Endothelial cell of umbilical vein (primary cell): ENCODE measurements at regions not wholly inside any gene's neighbourhood (a gene's known extent, or its start where the extent isn't known, plus 50 kb on each side); places are given as distances from the start of the nearest gene placed in this dataset.

ENCODE experiments used
- BruUV-seq: library from RNA; stranded (reverse); fragments of 400-500 nt; replicated peaks from 2 replicates; lab custom pipeline; 2021; lab: Mats Ljungman, UMichigan
- CTCF ChIA-PET: fragments of 300-600, 350-600 bp; sonication (Branson Sonifier 250); formaldehyde crosslinking; loops from one replicate; lab custom pipeline; 2021; ENCODE audit warnings: antibody characterized with exemption, inconsistent platforms; lab: Charles Lee
- POLR2A ChIA-PET: fragments of 300-600, 350-600 bp; sonication (Branson Sonifier 250); formaldehyde crosslinking; loops from one replicate; lab custom pipeline; 2021; ENCODE audit warnings: antibody characterized with exemption, inconsistent platforms; lab: Charles Lee
- DNase-seq: peaks from one replicate; pipeline ENCODE4 v3.0.0-alpha.2; 2011; ENCODE audit warnings: low read depth, low spot score
- FAIRE-seq: peaks from 2 replicates; lab custom pipeline; 2011; peaks lifted over from hg19 to GRCh38; lab: Jason Lieb, UNC
- H2AFZ ChIP-seq: 2 replicates; pipeline ENCODE4 v1.6.0; 2012; ENCODE audit warnings: low read depth, low read length, control low read depth, inconsistent platforms
- H3K27ac ChIP-seq: 2 replicates; pipeline ENCODE4 v1.5.1; 2011; ENCODE audit warnings: low read depth, mild to moderate bottlenecking, control low read depth, low read length, moderate library complexity; ENCODE audit not compliant: insufficient read depth
- H3K27me3 ChIP-seq, 2 experiments: 2 replicates each; pipeline versions ENCODE4 v1.6.0 to v1.6.1; 2011; ENCODE audit warnings: low read length in 2 of 2, mixed read lengths in 1 of 2; ENCODE audit not compliant: control insufficient read depth in 2 of 2, insufficient read depth in 2 of 2
- H3K36me3 ChIP-seq, 2 experiments: 2 replicates in 1 of 2; 3 replicates in 1 of 2; pipeline ENCODE4 v1.5.1; 2011; ENCODE audit warnings: low read length in 2 of 2, mild to moderate bottlenecking in 1 of 2, moderate library complexity in 1 of 2; ENCODE audit not compliant: control insufficient read depth in 2 of 2, insufficient read depth in 2 of 2; ENCODE audit errors: extremely low read depth in 1 of 2
- H3K4me1 ChIP-seq: 3 replicates; pipeline ENCODE4 v1.5.1; 2011; ENCODE audit warnings: mild to moderate bottlenecking, low read length; ENCODE audit not compliant: control insufficient read depth, insufficient read depth; ENCODE audit errors: extremely low read depth
- H3K4me2 ChIP-seq: 2 replicates; pipeline ENCODE4 v1.6.1; 2011; ENCODE audit warnings: low read length, control low read depth, mixed read lengths; ENCODE audit not compliant: insufficient read depth
- H3K4me3 ChIP-seq, 3 experiments: fragments of 200-600 bp in 1 of 3; sonication (generic), shearing (Covaris generic) in 1 of 3; replicated peaks in 1 of 3; 2 replicates each; pipeline ENCODE4 v1.5.1; 2011 to 2016; ENCODE audit warnings: control low read depth in 3 of 3, low read length in 3 of 3, mild to moderate bottlenecking in 2 of 3, inconsistent platforms in 1 of 3, low read depth in 1 of 3, moderate library complexity in 1 of 3; ENCODE audit not compliant: insufficient read depth in 1 of 3
- H3K79me2 ChIP-seq: 2 replicates; pipeline ENCODE4 v1.6.0; 2012; ENCODE audit warnings: low read length, inconsistent platforms; ENCODE audit not compliant: control insufficient read depth, insufficient read depth
- H3K9ac ChIP-seq: replicated peaks from 2 replicates; pipeline ENCODE3; 2011; ENCODE audit warnings: low read length, control low read depth; ENCODE audit not compliant: insufficient read depth; ENCODE audit errors: extremely low read depth
- H3K9me1 ChIP-seq: replicated peaks from 3 replicates; pipeline ENCODE4 v1.6.0; 2011; ENCODE audit warnings: mild to moderate bottlenecking, low read length; ENCODE audit not compliant: control insufficient read depth, insufficient read depth; ENCODE audit errors: extremely low read depth
- H3K9me3 ChIP-seq: replicated peaks from 2 replicates; pipeline ENCODE4 v1.5.1; 2012; ENCODE audit warnings: low read length, inconsistent platforms; ENCODE audit not compliant: control insufficient read depth, insufficient read depth
- H4K20me1 ChIP-seq: replicated peaks from 2 replicates; pipeline ENCODE3; 2011; ENCODE audit warnings: mild to moderate bottlenecking, low read length; ENCODE audit not compliant: control insufficient read depth, insufficient read depth; ENCODE audit errors: extremely low read depth
- EZH2 ChIP-seq: IDR thresholded peaks from 2 replicates; pipeline ENCODE4 v1.6.1; 2012; ENCODE audit warnings: borderline replicate concordance, low read depth, mild to moderate bottlenecking, moderate library complexity, low read length, inconsistent platforms; ENCODE audit not compliant: severe bottlenecking
- FOS ChIP-seq: IDR thresholded peaks from 2 replicates; pipeline ENCODE4 v1.6.1; 2011; ENCODE audit warnings: mild to moderate bottlenecking, low read length, moderate library complexity, borderline replicate concordance; ENCODE audit not compliant: insufficient read depth
- GATA2 ChIP-seq: IDR thresholded peaks from 2 replicates; pipeline ENCODE4 v1.7.0; 2011; ENCODE audit warnings: low read depth, mild to moderate bottlenecking, moderate library complexity, mixed read lengths, low read length; ENCODE audit not compliant: insufficient read length, insufficient read depth
- JUN ChIP-seq: IDR thresholded peaks from 2 replicates; pipeline ENCODE4 v1.6.1; 2011; ENCODE audit warnings: borderline replicate concordance, low read depth; ENCODE audit not compliant: insufficient read length, insufficient read depth
- MYC ChIP-seq: IDR thresholded peaks from one replicate; pipeline ENCODE4 v1.6.1; 2011; ENCODE audit warnings: mild to moderate bottlenecking, low read depth, low read length
- POLR2A ChIP-seq: IDR thresholded peaks from 2 replicates; pipeline ENCODE4 v1.6.1; 2012; ENCODE audit warnings: low read depth, mild to moderate bottlenecking, control low read depth, low read length
- POLR2AphosphoS5 ChIP-seq: IDR thresholded peaks from 2 replicates; pipeline ENCODE4 v1.6.1; 2012; ENCODE audit warnings: low read depth, mild to moderate bottlenecking, control low read depth, low read length, moderate library complexity; ENCODE audit not compliant: insufficient read depth
- dilution Hi-C: fragments of 300-500 bp; cut with MboI; formaldehyde crosslinking; loops from one replicate; pipeline ENCODE4 v1.15.0; 2019; ENCODE audit warnings: low sequenced_read_pairs; ENCODE audit not compliant: extremely low pct_ligation_motif_present
- intact Hi-C: fragments of 100-400 bp; cut with micrococcal nuclease; formaldehyde crosslinking; loops from one replicate; pipeline ENCODE4 v1.10.0; 2022
- TF ChIP-seq, protein P1 (sequence below), 2 donors: IDR thresholded peaks; 1 replicate in 1 of 2; 2 replicates in 1 of 2; pipeline ENCODE4 v1.5.1; 2011; ENCODE audit warnings: low read length in 2 of 2, mild to moderate bottlenecking in 2 of 2, moderate library complexity in 2 of 2, control low read depth in 1 of 2, inconsistent platforms in 1 of 2, low read depth in 1 of 2; ENCODE audit not compliant: insufficient read depth in 1 of 2; ENCODE audit errors: extremely low read depth in 1 of 2
- TF ChIP-seq, protein P2 (sequence below): IDR thresholded peaks from 2 replicates; pipeline ENCODE4 v1.6.1; 2011; ENCODE audit not compliant: insufficient read depth, insufficient read length

DNA sequence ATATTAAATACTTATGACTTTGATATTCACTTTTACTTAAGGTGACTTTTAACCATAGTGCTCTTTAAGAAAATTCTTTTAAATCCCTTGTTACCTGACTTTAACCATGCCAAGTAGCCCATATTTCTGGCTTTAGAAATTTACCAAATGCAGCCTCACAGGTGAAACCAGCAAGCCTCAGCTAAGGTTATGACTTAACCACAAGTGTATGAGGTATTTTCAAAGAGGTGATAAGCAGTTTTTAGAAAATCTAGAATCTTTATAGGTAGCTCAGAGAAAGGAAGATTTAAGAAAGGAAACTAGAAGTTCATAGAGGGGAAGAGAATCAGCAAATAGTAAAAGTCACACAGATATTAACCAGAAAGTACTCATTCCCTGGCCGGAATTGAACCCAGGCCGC lies 661.9 kb upstream of the GJE1 start:
- H2AFZ ChIP-seq: no peak overlapping the region
- H3K9me1 ChIP-seq: no peaks in the 10 kb centered on the region
- dilution Hi-C loops: no loop called here
- H3K4me3 ChIP-seq: no peak overlapping the region
- no peak overlapping the region for H3K27ac ChIP-seq
- no peaks in the 10 kb centered on the region for H3K9me3 ChIP-seq
- no peaks in the 10 kb centered on the region for H3K27me3 ChIP-seq
- H3K9ac ChIP-seq: no peak overlapping the region
- FAIRE-seq (no peak), DNase-seq (no peak)
- BruUV-seq: no TSS peak
- POLR2A ChIA-PET: no interaction called here
- peaks cover 4% of the 10 kb centered on the region for H3K4me1 ChIP-seq
- intact Hi-C loops: no loop called here
- H3K79me2 ChIP-seq: no peaks in the 10 kb centered on the region
- CTCF ChIA-PET: no interaction called here
- no peaks in the 10 kb centered on the region for H3K36me3 ChIP-seq
- H3K4me2 ChIP-seq: no peak overlapping the region
- H4K20me1 ChIP-seq: no peaks in the 10 kb centered on the region
- TF ChIP-seq POLR2A: no peak
- TF ChIP-seq POLR2AphosphoS5: no peak
- TF ChIP-seq GATA2: no peak
- TF ChIP-seq JUN: no peak
- TF ChIP-seq EZH2: no peak
- TF ChIP-seq, protein P1, sequence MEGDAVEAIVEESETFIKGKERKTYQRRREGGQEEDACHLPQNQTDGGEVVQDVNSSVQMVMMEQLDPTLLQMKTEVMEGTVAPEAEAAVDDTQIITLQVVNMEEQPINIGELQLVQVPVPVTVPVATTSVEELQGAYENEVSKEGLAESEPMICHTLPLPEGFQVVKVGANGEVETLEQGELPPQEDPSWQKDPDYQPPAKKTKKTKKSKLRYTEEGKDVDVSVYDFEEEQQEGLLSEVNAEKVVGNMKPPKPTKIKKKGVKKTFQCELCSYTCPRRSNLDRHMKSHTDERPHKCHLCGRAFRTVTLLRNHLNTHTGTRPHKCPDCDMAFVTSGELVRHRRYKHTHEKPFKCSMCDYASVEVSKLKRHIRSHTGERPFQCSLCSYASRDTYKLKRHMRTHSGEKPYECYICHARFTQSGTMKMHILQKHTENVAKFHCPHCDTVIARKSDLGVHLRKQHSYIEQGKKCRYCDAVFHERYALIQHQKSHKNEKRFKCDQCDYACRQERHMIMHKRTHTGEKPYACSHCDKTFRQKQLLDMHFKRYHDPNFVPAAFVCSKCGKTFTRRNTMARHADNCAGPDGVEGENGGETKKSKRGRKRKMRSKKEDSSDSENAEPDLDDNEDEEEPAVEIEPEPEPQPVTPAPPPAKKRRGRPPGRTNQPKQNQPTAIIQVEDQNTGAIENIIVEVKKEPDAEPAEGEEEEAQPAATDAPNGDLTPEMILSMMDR (IDR thresholded peaks at IDR 0.05; ENCODE audit: extremely low read depth in 1 of 2, insufficient read depth in 1 of 2, low read depth in 1 of 2, low read length in 2 of 2): no peak
- TF ChIP-seq, protein P2, sequence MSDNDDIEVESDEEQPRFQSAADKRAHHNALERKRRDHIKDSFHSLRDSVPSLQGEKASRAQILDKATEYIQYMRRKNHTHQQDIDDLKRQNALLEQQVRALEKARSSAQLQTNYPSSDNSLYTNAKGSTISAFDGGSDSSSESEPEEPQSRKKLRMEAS: no peak
- no peak for TF ChIP-seq FOS
- no peak for TF ChIP-seq MYC
